Fibroblast of pulmonary artery (primary cell): ENCODE measurements at regions not wholly inside any gene's neighbourhood (a gene's known extent, or its start where the extent isn't known, plus 50 kb on each side); places are given as distances from the start of the nearest gene placed in this dataset.

ENCODE experiments used
- DNase-seq: peaks from one replicate; pipeline ENCODE4 v3.0.0-alpha.2; 2010; ENCODE audit warnings: low read depth
- H3K4me3 ChIP-seq: replicated peaks from 2 replicates; pipeline ENCODE4 v1.5.1; 2011; ENCODE audit warnings: low read depth, mild to moderate bottlenecking, control low read depth, low read length, moderate library complexity
- CTCF ChIP-seq: IDR thresholded peaks from 2 replicates; pipeline ENCODE4 v1.5.1; 2011; ENCODE audit warnings: mild to moderate bottlenecking, control low read depth, low read length, inconsistent platforms; ENCODE audit errors: missing control alignments

- DNase-seq = no peak
- no peak for TF ChIP-seq CTCF
- H3K4me3 ChIP-seq = no peak overlapping the region
These were observed 128.6 kb upstream of the SEMA3E start for GRCh38 chr7:83777406-83778072.

GRCh38 chr7:83769407-83769806, 120.5 kb upstream of the SEMA3E start:
- no peak for TF ChIP-seq CTCF
- no peak overlapping the region for H3K4me3 ChIP-seq
- DNase-seq = no peak

- DNase-seq = peak; percentile 8
- no peak for TF ChIP-seq CTCF
These were observed 102.3 kb upstream of the SEMA3E start for GRCh38 chr7:83751217-83751616.

GRCh38 chr7:83749495-83749894, 100.6 kb upstream of the SEMA3E start:
- DNase-seq = no peak
- TF ChIP-seq CTCF = no peak
- H3K4me3 ChIP-seq = no peak overlapping the region

More at GRCh38 chr7:83751217-83751616, 102.3 kb upstream of the SEMA3E start:
- no peak overlapping the region for H3K4me3 ChIP-seq

GRCh38 chr7:83739527-83739926, 90.6 kb upstream of the SEMA3E start:
- no peak for TF ChIP-seq CTCF
- H3K4me3 ChIP-seq = no peak overlapping the region
- no peak for DNase-seq

GRCh38 chr7:83738291-83738835, 89.4 kb upstream of the SEMA3E start:
- no peak for DNase-seq
- TF ChIP-seq CTCF = no peak
- no peak overlapping the region for H3K4me3 ChIP-seq

- H3K4me3 ChIP-seq = no peak overlapping the region
- TF ChIP-seq CTCF = no peak
- DNase-seq = no peak
These were observed 83.4 kb upstream of the SEMA3E start for GRCh38 chr7:83732305-83732704.
